Fibroblast of lung (primary cell): ENCODE measurements at regions not wholly inside any gene's neighbourhood (a gene's known extent, or its start where the extent isn't known, plus 50 kb on each side); places are given as distances from the start of the nearest gene placed in this dataset.

Experiments
- DNase-seq, 2 donors: peaks; one replicate each; pipeline versions ENCODE4 v3.0.0 to v3.0.0-alpha.2; 2010; ENCODE audit warnings: low read depth in 2 of 2
- H2AFZ ChIP-seq: 2 replicates; pipeline ENCODE4 v1.5.1; 2012; ENCODE audit warnings: low read length, control low read depth, inconsistent platforms
- H3K27ac ChIP-seq: 2 replicates; pipeline ENCODE4 v1.5.1; 2011; ENCODE audit warnings: low read length, control low read depth; ENCODE audit not compliant: insufficient read depth
- H3K27me3 ChIP-seq: 2 replicates; pipeline ENCODE4 v1.5.1; 2011; ENCODE audit warnings: mild to moderate bottlenecking, low read length; ENCODE audit not compliant: control insufficient read depth, insufficient read depth
- H3K36me3 ChIP-seq: 2 replicates; pipeline ENCODE4 v1.5.1; 2011; ENCODE audit warnings: low read length; ENCODE audit not compliant: control insufficient read depth, insufficient read depth
- H3K4me1 ChIP-seq: 2 replicates; pipeline ENCODE4 v1.5.1; 2011; ENCODE audit warnings: low read length; ENCODE audit not compliant: control insufficient read depth, insufficient read depth; ENCODE audit errors: extremely low read depth
- H3K4me2 ChIP-seq: 2 replicates; pipeline ENCODE4 v1.5.1; 2011; ENCODE audit warnings: low read length, control low read depth; ENCODE audit not compliant: insufficient read depth; ENCODE audit errors: extremely low read depth
- H3K4me3 ChIP-seq, 4 experiments: fragments of 200-600 bp in 1 of 4; sonication (generic) in 1 of 4; replicated peaks in 1 of 4; 2 replicates each; pipeline ENCODE4 v1.5.1; 2011 to 2016; ENCODE audit warnings: low read length in 4 of 4, low read depth in 3 of 4, mild to moderate bottlenecking in 3 of 4, control low read depth in 2 of 4, inconsistent platforms in 1 of 4, mixed read lengths in 1 of 4; ENCODE audit not compliant: insufficient read depth in 1 of 4; ENCODE audit errors: control extremely low read depth in 1 of 4
- H3K79me2 ChIP-seq: 2 replicates; pipeline ENCODE4 v1.5.1; 2012; ENCODE audit warnings: mild to moderate bottlenecking, low read length, inconsistent platforms; ENCODE audit not compliant: control insufficient read depth, insufficient read depth
- H3K9ac ChIP-seq: 2 replicates; pipeline ENCODE4 v1.5.1; 2011; ENCODE audit warnings: mild to moderate bottlenecking, low read length, control low read depth; ENCODE audit not compliant: insufficient read depth
- H3K9me3 ChIP-seq: 2 replicates; pipeline ENCODE4 v1.5.1; 2012; ENCODE audit warnings: low read depth, low read length; ENCODE audit not compliant: control insufficient read depth, insufficient read depth
- H4K20me1 ChIP-seq: 2 replicates; pipeline ENCODE4 v1.5.1; 2011; ENCODE audit warnings: low read length; ENCODE audit not compliant: control insufficient read depth, insufficient read depth; ENCODE audit errors: extremely low read depth
- EZH2 ChIP-seq: IDR thresholded peaks from 2 replicates; pipeline ENCODE4 v1.5.1; 2012; ENCODE audit warnings: low read length, control low read depth, mild to moderate bottlenecking; ENCODE audit errors: missing control alignments
- TF ChIP-seq, protein P1 (sequence below), 2 donors: IDR thresholded peaks in 1 of 2; conservative IDR thresholded peaks in 1 of 2; 1 replicate in 1 of 2; 2 replicates in 1 of 2; pipeline ENCODE4 v1.5.1; 2011 to 2012; ENCODE audit warnings: low read length in 2 of 2, control low read depth in 1 of 2, inconsistent platforms in 1 of 2, low read depth in 1 of 2, mild to moderate bottlenecking in 1 of 2

DNA sequence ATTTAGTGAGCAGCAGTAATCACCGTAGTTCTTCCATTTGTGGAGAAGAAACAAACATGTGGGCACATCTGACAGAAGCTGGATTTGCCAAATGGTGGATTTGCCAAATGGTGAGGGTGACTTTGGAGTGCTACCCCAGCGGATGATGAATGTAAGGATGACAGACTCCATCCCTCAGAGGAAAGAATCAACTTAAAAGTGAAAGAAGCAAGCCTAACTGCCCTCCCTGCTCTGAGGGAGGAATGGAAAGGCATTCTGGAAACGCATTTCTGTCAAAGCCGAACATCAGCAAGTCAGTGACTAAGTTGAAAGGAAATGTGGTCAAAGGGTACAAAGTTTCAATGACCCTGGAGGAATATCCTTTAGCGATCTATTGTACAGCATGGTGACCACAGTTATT is 143.5 kb downstream of the GPBP1 start:
- Histone ChIP-seq H3K4me2 (peak overlapping the region; percentile 83), H3K79me2 (no peaks in the 10 kb centered on the region), H3K9ac (no peak overlapping the region), H3K4me1 (peaks cover 15% of the 10 kb centered on the region), H3K9me3 (no peaks in the 10 kb centered on the region), H3K36me3 (no peaks in the 10 kb centered on the region), H4K20me1 (no peaks in the 10 kb centered on the region), H2AFZ (no peak overlapping the region), H3K27me3 (no peaks in the 10 kb centered on the region), H3K27ac (peak overlapping the region; percentile 84), H3K4me3 (peak overlapping the region; percentile 12 to 17 (median 14))
- peak in 1 of 2 donors; percentile 66 for DNase-seq
- TF ChIP-seq, protein P1, sequence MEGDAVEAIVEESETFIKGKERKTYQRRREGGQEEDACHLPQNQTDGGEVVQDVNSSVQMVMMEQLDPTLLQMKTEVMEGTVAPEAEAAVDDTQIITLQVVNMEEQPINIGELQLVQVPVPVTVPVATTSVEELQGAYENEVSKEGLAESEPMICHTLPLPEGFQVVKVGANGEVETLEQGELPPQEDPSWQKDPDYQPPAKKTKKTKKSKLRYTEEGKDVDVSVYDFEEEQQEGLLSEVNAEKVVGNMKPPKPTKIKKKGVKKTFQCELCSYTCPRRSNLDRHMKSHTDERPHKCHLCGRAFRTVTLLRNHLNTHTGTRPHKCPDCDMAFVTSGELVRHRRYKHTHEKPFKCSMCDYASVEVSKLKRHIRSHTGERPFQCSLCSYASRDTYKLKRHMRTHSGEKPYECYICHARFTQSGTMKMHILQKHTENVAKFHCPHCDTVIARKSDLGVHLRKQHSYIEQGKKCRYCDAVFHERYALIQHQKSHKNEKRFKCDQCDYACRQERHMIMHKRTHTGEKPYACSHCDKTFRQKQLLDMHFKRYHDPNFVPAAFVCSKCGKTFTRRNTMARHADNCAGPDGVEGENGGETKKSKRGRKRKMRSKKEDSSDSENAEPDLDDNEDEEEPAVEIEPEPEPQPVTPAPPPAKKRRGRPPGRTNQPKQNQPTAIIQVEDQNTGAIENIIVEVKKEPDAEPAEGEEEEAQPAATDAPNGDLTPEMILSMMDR (conservative IDR thresholded peaks at IDR 0.05 in 1 of 2, IDR thresholded peaks at IDR 0.05 in 1 of 2; ENCODE audit: low read depth in 1 of 2, low read length in 2 of 2): no peak
- TF ChIP-seq EZH2: no peak

DNA sequence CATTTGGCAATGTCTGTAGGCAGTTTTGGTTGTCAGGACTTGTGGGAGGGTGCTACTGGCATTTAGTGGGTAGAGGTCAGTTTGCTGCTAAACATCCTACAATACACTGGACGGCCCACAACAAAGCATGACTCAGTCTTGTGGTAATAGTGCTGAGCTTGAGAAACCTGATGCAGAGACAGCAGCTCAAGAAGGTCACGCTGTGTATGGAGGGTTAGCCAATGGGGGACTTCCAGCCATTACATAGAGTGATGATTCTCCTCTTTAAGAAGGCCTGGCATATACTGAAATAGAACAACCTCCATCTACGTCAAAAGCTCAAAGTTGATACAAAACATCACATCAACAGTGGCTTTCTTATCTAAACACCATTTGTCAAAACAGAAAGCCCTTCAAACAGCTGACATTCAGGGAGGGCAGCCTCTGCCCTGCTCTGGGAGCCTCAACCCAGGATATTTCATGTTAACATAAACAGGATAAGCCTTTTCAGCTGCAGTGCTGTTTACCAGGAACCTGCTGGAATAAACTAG is 143.0 kb downstream of the GPBP1 start:
- peak overlapping the region; percentile 84 for H3K27ac ChIP-seq
- no peaks in the 10 kb centered on the region for H4K20me1 ChIP-seq
- no peaks in the 10 kb centered on the region for H3K9me3 ChIP-seq
- peaks cover 15% of the 10 kb centered on the region for H3K4me1 ChIP-seq
- peak overlapping the region; percentile 83 for H3K4me2 ChIP-seq
- H2AFZ ChIP-seq: no peak overlapping the region
- H3K36me3 ChIP-seq: no peaks in the 10 kb centered on the region
- no peak overlapping the region for H3K9ac ChIP-seq
- no peak for TF ChIP-seq EZH2
- TF ChIP-seq, protein P1 (conservative IDR thresholded peaks at IDR 0.05 in 1 of 2, IDR thresholded peaks at IDR 0.05 in 1 of 2; ENCODE audit: low read depth in 1 of 2, low read length in 2 of 2): no peak
- H3K79me2 ChIP-seq: no peaks in the 10 kb centered on the region
- peak overlapping the region in 3 of 4 experiments; percentile 13 to 17 (median 16) for H3K4me3 ChIP-seq
- DNase-seq: peak; percentile 99 to 100
- no peaks in the 10 kb centered on the region for H3K27me3 ChIP-seq

DNA sequence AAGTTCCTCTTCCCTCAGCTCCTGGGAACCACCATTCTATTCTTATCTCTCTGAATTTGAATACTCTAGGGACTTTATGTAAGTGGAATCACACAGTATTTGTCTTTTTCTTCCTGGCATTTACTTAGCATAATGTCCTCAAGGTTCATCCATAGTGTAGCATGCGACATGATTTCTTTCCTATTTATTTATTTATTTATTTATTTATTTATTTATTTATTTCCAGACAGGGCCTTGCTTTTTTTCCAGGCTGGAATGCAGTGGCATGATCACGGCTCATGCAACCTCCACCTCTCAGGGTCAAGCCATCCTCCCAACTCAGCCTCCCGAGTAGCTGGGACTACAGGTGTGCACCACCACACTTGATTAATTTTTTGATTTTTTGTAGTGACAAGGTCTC is 142.1 kb downstream of the GPBP1 start:
- H3K4me1 ChIP-seq: peaks cover 18% of the 10 kb centered on the region
- no peak overlapping the region for H2AFZ ChIP-seq
- TF ChIP-seq EZH2: no peak
- H3K36me3 ChIP-seq: no peaks in the 10 kb centered on the region
- H3K27me3 ChIP-seq: no peaks in the 10 kb centered on the region
- no peaks in the 10 kb centered on the region for H4K20me1 ChIP-seq
- H3K9me3 ChIP-seq: no peaks in the 10 kb centered on the region
- no peaks in the 10 kb centered on the region for H3K79me2 ChIP-seq
- H3K27ac ChIP-seq: peak overlapping the region; percentile 56
- H3K9ac ChIP-seq: no peak overlapping the region
- H3K4me2 ChIP-seq: no peak overlapping the region
- no peak overlapping the region for H3K4me3 ChIP-seq
- DNase-seq: no peak
